ENCODE measurements at regions not wholly inside any gene's neighbourhood (a gene's known extent, or its start where the extent isn't known, plus 50 kb on each side); places are given as distances from the start of the nearest gene placed in this dataset.
"Not testable (repeated sequence)": the region's sequence is repeated elsewhere in the genome, so short reads cannot be mapped to it uniquely, and the experiment has no call there.

- DNase-seq: not testable (repeated sequence)
Measured at GRCh38 chr9:41754403-41754802, 374.8 kb downstream of the CNTNAP3B start.

- DNase-seq: not testable (repeated sequence)
Measured at GRCh38 chr9:41741897-41742296, 387.3 kb downstream of the CNTNAP3B start.

GRCh38 chr9:41741173-41741572, 388.1 kb downstream of the CNTNAP3B start:
- DNase-seq: not testable (repeated sequence)

GRCh38 chr9:41738681-41739080, 390.5 kb downstream of the CNTNAP3B start:
- not testable (repeated sequence) for DNase-seq

- not testable (repeated sequence) for DNase-seq
Measured at GRCh38 chr9:41699190-41699589, 430.0 kb downstream of the CNTNAP3B start.

GRCh38 chr9:41697080-41697479, 432.1 kb downstream of the CNTNAP3B start:
- not testable (repeated sequence) for DNase-seq

- DNase-seq: not testable (repeated sequence)
Measured at GRCh38 chr9:41679312-41679711, 449.9 kb downstream of the CNTNAP3B start.

- DNase-seq: not testable (repeated sequence)
Measured at GRCh38 chr9:41663497-41664036, 465.7 kb downstream of the CNTNAP3B start.

- DNase-seq: not testable (repeated sequence)
Measured at GRCh38 chr9:41658706-41659105, 469.6 kb upstream of the ZNG1F start.

- not testable (repeated sequence) for DNase-seq
Measured at GRCh38 chr9:41658116-41658515, 469.0 kb upstream of the ZNG1F start.

GRCh38 chr9:41657141-41657540, 468.0 kb upstream of the ZNG1F start:
- not testable (repeated sequence) for DNase-seq

- DNase-seq: not testable (repeated sequence)
Measured at GRCh38 chr9:41655071-41655554, 466.0 kb upstream of the ZNG1F start.

- DNase-seq: not testable (repeated sequence)
Measured at GRCh38 chr9:41654349-41654748, 465.2 kb upstream of the ZNG1F start.

- not testable (repeated sequence) for DNase-seq
Measured at GRCh38 chr9:41653560-41654340, 464.6 kb upstream of the ZNG1F start.

GRCh38 chr9:41652800-41653199, 463.7 kb upstream of the ZNG1F start:
- not testable (repeated sequence) for DNase-seq

GRCh38 chr9:41652100-41652713, 463.1 kb upstream of the ZNG1F start:
- not testable (repeated sequence) for DNase-seq

- DNase-seq: not testable (repeated sequence)
Measured at GRCh38 chr9:41650086-41650485, 461.0 kb upstream of the ZNG1F start.

GRCh38 chr9:41648564-41648963, 459.4 kb upstream of the ZNG1F start:
- not testable (repeated sequence) for DNase-seq

GRCh38 chr9:41646246-41646645, 457.1 kb upstream of the ZNG1F start:
- not testable (repeated sequence) for DNase-seq

- peak; percentile 72 for DNase-seq
Measured at GRCh38 chr9:41643571-41644279, 454.6 kb upstream of the ZNG1F start.

- not testable (repeated sequence) for DNase-seq
Measured at GRCh38 chr9:41633726-41634125, 444.6 kb upstream of the ZNG1F start.

GRCh38 chr9:41623666-41624065, 434.5 kb upstream of the ZNG1F start:
- not testable (repeated sequence) for DNase-seq

GRCh38 chr9:41619254-41619653, 430.1 kb upstream of the ZNG1F start:
- not testable (repeated sequence) for DNase-seq

All from NCI-H146 (cell line).